HepG2 (cell line): ENCODE measurements at regions not wholly inside any gene's neighbourhood (a gene's known extent, or its start where the extent isn't known, plus 50 kb on each side); places are given as distances from the start of the nearest gene placed in this dataset.
A peak's percentile ranks its signal among the peaks of the same experiment; 100 is the strongest.

ENCODE experiments used
- ATAC-seq: fragments of 200-7000 bp; cut with Tn5 transposase; 3 replicates; pipeline ENCODE4 v1.9.1; 2020; ENCODE audit warnings: mild to moderate bottlenecking, moderate library complexity
- BruUV-seq: library from RNA; stranded (reverse); fragments of 400-500 nt; replicated peaks from 2 replicates; lab custom pipeline; 2021; lab: Mats Ljungman, UMichigan
- CTCF ChIA-PET: fragments of 300-600 bp; formaldehyde crosslinking; extraction: SDS; loops from one replicate; lab custom pipeline; 2021; ENCODE audit warnings: low total read pairs, inconsistent platforms, low intra/inter-chr PET ratio; lab: Yijun Ruan, JAX
- POLR2A ChIA-PET: fragments of 350-600 bp; sonication (Branson Sonifier 250); formaldehyde crosslinking; loops from one replicate; lab custom pipeline; 2020; ENCODE audit warnings: antibody characterized with exemption, inconsistent platforms; lab: Yijun Ruan, JAX
- DNase-seq: peaks from one replicate; pipeline ENCODE4 v3.0.0-alpha.2; 2015; ENCODE audit warnings: low spot score
- FAIRE-seq: peaks from 3 replicates; lab custom pipeline; 2011; peaks lifted over from hg19 to GRCh38; lab: Jason Lieb, UNC
- H2AFZ ChIP-seq: one replicate; pipeline ENCODE4 v1.6.1; 2011; ENCODE audit warnings: low read length, inconsistent platforms
- H3K27ac ChIP-seq: fragments of 300-600 bp; 3 replicates; pipeline ENCODE4 v1.8.0; 2011; ENCODE audit warnings: mixed run types, mild to moderate bottlenecking, mixed read lengths, low read length, inconsistent platforms; ENCODE audit not compliant: insufficient read depth; ENCODE audit errors: extremely low read length
- H3K27me3 ChIP-seq, 2 experiments: fragments of 200-600 bp in 1 of 2; 2 replicates in 1 of 2; 3 replicates in 1 of 2; pipeline versions ENCODE4 v1.6.0 to v1.8.0; 2011; ENCODE audit warnings: low read length in 2 of 2, mild to moderate bottlenecking in 2 of 2, moderate library complexity in 2 of 2, inconsistent platforms in 1 of 2; ENCODE audit not compliant: insufficient read depth in 2 of 2, control insufficient read depth in 1 of 2
- H3K36me3 ChIP-seq, 2 experiments: fragments of 200-600 bp in 1 of 2; replicated peaks in 1 of 2; 2 replicates in 1 of 2; 3 replicates in 1 of 2; pipeline versions ENCODE4 v1.5.1 to v1.8.0; 2011; ENCODE audit warnings: low read length in 2 of 2, inconsistent platforms in 1 of 2; ENCODE audit not compliant: insufficient read depth in 2 of 2, control insufficient read depth in 1 of 2
- H3K4me1 ChIP-seq: 2 replicates; pipeline ENCODE4 v1.5.1; 2012; ENCODE audit warnings: low read length, inconsistent platforms; ENCODE audit not compliant: insufficient read depth
- H3K4me2 ChIP-seq: 2 replicates; pipeline ENCODE4 v1.6.0; 2011; ENCODE audit warnings: low read depth, low read length, inconsistent platforms
- H3K4me3 ChIP-seq, 3 experiments: fragments of 200-600 bp in 1 of 3; sonication (generic), shearing (Covaris generic) in 1 of 3; replicated peaks in 1 of 3; 2 replicates each; pipeline ENCODE4 v1.5.1; 2011 to 2016; ENCODE audit warnings: low read length in 3 of 3, inconsistent platforms in 2 of 3, low read depth in 2 of 3, mild to moderate bottlenecking in 2 of 3, control low read depth in 1 of 3, mixed read lengths in 1 of 3; ENCODE audit not compliant: insufficient read depth in 1 of 3
- H3K79me2 ChIP-seq: one replicate; pipeline ENCODE4 v1.6.1; 2011; ENCODE audit warnings: low read length, inconsistent platforms; ENCODE audit not compliant: insufficient read depth
- H3K9ac ChIP-seq: 2 replicates; pipeline ENCODE4 v1.6.0; 2011; ENCODE audit warnings: mild to moderate bottlenecking, low read depth, low read length, inconsistent platforms; ENCODE audit not compliant: insufficient read depth
- H3K9me3 ChIP-seq: 2 replicates; pipeline ENCODE4 v1.5.1; 2012; ENCODE audit warnings: mild to moderate bottlenecking, low read length
- H4K20me1 ChIP-seq: 2 replicates; pipeline ENCODE4 v1.6.0; 2011; ENCODE audit warnings: inconsistent platforms, mild to moderate bottlenecking, low read length, moderate library complexity; ENCODE audit not compliant: insufficient read depth
- BRD4 ChIP-seq: sonication (generic); formaldehyde crosslinking; IDR thresholded peaks from 2 replicates; pipeline ENCODE4 v1.4.0; 2020; ENCODE audit warnings: missing genetic modification reagents
- FLYWCH1 ChIP-seq: sonication (generic); formaldehyde crosslinking; IDR thresholded peaks from 2 replicates; pipeline ENCODE4 v1.8.1; 2023; ENCODE audit warnings: mild to moderate bottlenecking, missing genetic modification reagents
- HOXA3 ChIP-seq: sonication (generic); formaldehyde crosslinking; IDR thresholded peaks from 2 replicates; pipeline ENCODE4 v1.5.0; 2020; ENCODE audit warnings: missing genetic modification reagents
- MAFF ChIP-seq: IDR thresholded peaks from 2 replicates; pipeline ENCODE4 v1.6.1; 2011; ENCODE audit warnings: low read depth, low read length, improper control_type of control experiment
- NR3C1 ChIP-seq: sonication (generic); formaldehyde crosslinking; IDR thresholded peaks from 2 replicates; pipeline ENCODE4 v1.4.0; 2020; ENCODE audit warnings: missing genetic modification reagents
- PHF5A ChIP-seq: IDR thresholded peaks from one replicate; pipeline ENCODE4 v1.6.1; 2018; ENCODE audit warnings: low read depth, missing genetic modification reagents; ENCODE audit not compliant: unreplicated experiment
- RFX1 ChIP-seq: fragments of 450-650 bp; IDR thresholded peaks from 2 replicates; pipeline ENCODE4 v1.6.1; 2017
- SALL1 ChIP-seq: sonication (generic); formaldehyde crosslinking; IDR thresholded peaks from 2 replicates; pipeline ENCODE4 v1.8.0; 2022; ENCODE audit warnings: mild to moderate bottlenecking, missing genetic modification reagents
- STAG1 ChIP-seq: sonication (generic); formaldehyde crosslinking; IDR thresholded peaks from 2 replicates; pipeline ENCODE4 v1.4.0; 2020; ENCODE audit warnings: missing genetic modification reagents
- YY1 ChIP-seq: IDR thresholded peaks from 2 replicates; pipeline ENCODE4 v1.6.1; 2011; ENCODE audit warnings: low read length, low read depth, moderate library complexity, mild to moderate bottlenecking; ENCODE audit not compliant: insufficient read depth, insufficient replicate concordance
- ZNF10 ChIP-seq: sonication (generic); formaldehyde crosslinking; IDR thresholded peaks from 2 replicates; pipeline ENCODE4 v1.4.0; 2020; ENCODE audit warnings: mild to moderate bottlenecking, low read depth, missing genetic modification reagents, borderline replicate concordance
- ZNF17 ChIP-seq: sonication (generic); formaldehyde crosslinking; IDR thresholded peaks from 2 replicates; pipeline ENCODE4 v1.5.0; 2020; ENCODE audit warnings: mild to moderate bottlenecking, missing genetic modification reagents
- ZNF362 ChIP-seq: sonication (generic); formaldehyde crosslinking; IDR thresholded peaks from 2 replicates; pipeline ENCODE4 v1.4.0; 2020; ENCODE audit warnings: missing genetic modification reagents, mild to moderate bottlenecking, borderline replicate concordance
- ZNF607 ChIP-seq: sonication (generic); formaldehyde crosslinking; IDR thresholded peaks from 2 replicates; pipeline ENCODE4 v1.5.1; 2020; ENCODE audit warnings: missing genetic modification reagents, mild to moderate bottlenecking, borderline replicate concordance
- ZXDC ChIP-seq: sonication (generic); formaldehyde crosslinking; IDR thresholded peaks from 2 replicates; pipeline ENCODE4 v1.5.0; 2020; ENCODE audit warnings: mild to moderate bottlenecking, missing genetic modification reagents
- WGBS: methylation state at CpG from one replicate; pipeline ENCODE4 v1.1.6; 2017; ENCODE audit warnings: low lambda C conversion rate; 5-methylcytosine and 5-hydroxymethylcytosine counted together
- in situ Hi-C: cut with HindIII; loops from 2 replicates; pipeline ENCODE4 v1.10.0; 2017; ENCODE audit warnings: low pct_unique_long_range_greater_than_20kb; ENCODE audit not compliant: extremely low pct_ligation_motif_present
- intact Hi-C: fragments of 100-400 bp; cut with micrococcal nuclease; formaldehyde crosslinking; loops from one replicate; pipeline ENCODE4 v1.10.0; 2022; ENCODE audit not compliant: unreplicated experiment

DNA sequence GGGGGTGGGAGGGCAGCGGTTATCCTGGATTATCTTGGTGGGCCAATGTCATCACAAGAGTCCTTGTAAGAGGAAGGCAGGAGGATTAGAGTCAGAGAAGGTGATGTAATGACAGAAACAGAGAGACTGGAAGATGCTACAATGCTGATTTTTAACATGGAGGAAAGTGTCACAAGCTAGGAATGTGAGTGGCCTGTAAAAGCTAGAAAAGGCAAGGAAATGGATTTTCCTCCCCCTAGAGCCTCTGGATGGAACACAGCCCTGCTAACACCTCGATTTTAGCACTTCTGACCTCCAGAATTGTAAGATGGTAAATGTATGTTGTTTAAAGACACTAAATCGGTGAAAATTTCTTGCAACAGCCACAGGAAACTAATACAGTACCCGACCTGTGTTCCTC, 109.3 kb downstream of the MN1 start:
- no peak overlapping the region for H3K4me3 ChIP-seq
- in situ Hi-C loops, result no loop called here
- H3K27ac ChIP-seq, result no peak overlapping the region
- peaks cover 4% of the 10 kb centered on the region for H3K9me3 ChIP-seq
- no peak overlapping the region for H3K9ac ChIP-seq
- ATAC-seq (no peak), FAIRE-seq (no peak), DNase-seq (no peak)
- ChIA-PET CTCF (no interaction called here), POLR2A (no interaction called here)
- no peaks in the 10 kb centered on the region for H4K20me1 ChIP-seq
- no peak overlapping the region for H2AFZ ChIP-seq
- no peaks in the 10 kb centered on the region for H3K36me3 ChIP-seq
- TF ChIP-seq NR3C1 (CRISPR knock-in tag) (no peak), SALL1 (CRISPR knock-in tag) (no peak), STAG1 (peak; percentile 8; the same call in 1 of the 2 replicates), RFX1 (no peak)
- no peaks in the 10 kb centered on the region for H3K79me2 ChIP-seq
- H3K4me2 ChIP-seq, result no peak overlapping the region
- 7% methylated on average over 4 of the region's 4 CpGs for WGBS
- peaks cover 2% of the 10 kb centered on the region for H3K4me1 ChIP-seq
- BruUV-seq, result no TSS peak
- intact Hi-C loops, result no loop called here
- peaks cover 3 to 9% of the 10 kb centered on the region in 2 experiments; a peak in 1 of 5 replicates for H3K27me3 ChIP-seq

GRCh38 chr22:27695925-27696324, 105.6 kb downstream of the MN1 start:
- WGBS, result 44% methylated on average over 3 of the region's 3 CpGs
- TF ChIP-seq YY1, result no peak
- TF ChIP-seq FLYWCH1, result no peak
- no peak for TF ChIP-seq ZNF10 (CRISPR knock-in tag)
- no peak for TF ChIP-seq ZNF17 (CRISPR knock-in tag)
- no peak for TF ChIP-seq ZNF362 (CRISPR knock-in tag)
- no peak for TF ChIP-seq ZXDC (CRISPR knock-in tag)
- TF ChIP-seq ZNF607 (CRISPR knock-in tag), result no peak
- TF ChIP-seq MAFF, result no peak
- TF ChIP-seq BRD4 (CRISPR knock-in tag), result no peak
- no peak for TF ChIP-seq PHF5A (CRISPR knock-in tag)
- no peak for TF ChIP-seq HOXA3

More at GRCh38 chr22:27695925-27696324, 105.6 kb downstream of the MN1 start:
- intact Hi-C loops (no loop called here), in situ Hi-C loops (no loop called here)
- POLR2A ChIA-PET, result no interaction called here
- no peak overlapping the region for H3K27ac ChIP-seq
- H3K4me3 ChIP-seq, result no peak overlapping the region
- no peaks in the 10 kb centered on the region for H4K20me1 ChIP-seq
- H3K79me2 ChIP-seq, result no peaks in the 10 kb centered on the region
- CTCF ChIA-PET, result no interaction called here
- peaks cover 11% of the 10 kb centered on the region for H3K9me3 ChIP-seq
- H3K4me1 ChIP-seq, result no peaks in the 10 kb centered on the region
- peaks cover 4 to 9% of the 10 kb centered on the region in 2 experiments; a peak in 1 of 5 replicates for H3K27me3 ChIP-seq
- no TSS peak for BruUV-seq
- no peak for DNase-seq
- no peaks in the 10 kb centered on the region for H3K36me3 ChIP-seq
- H2AFZ ChIP-seq, result no peak overlapping the region
- no peak overlapping the region for H3K9ac ChIP-seq
- no peak overlapping the region for H3K4me2 ChIP-seq
- no peak for FAIRE-seq
- no peak for ATAC-seq
